KOPT-K1 (cell line): ENCODE measurements at regions not wholly inside any gene's neighbourhood (a gene's known extent, or its start where the extent isn't known, plus 50 kb on each side); places are given as distances from the start of the nearest gene placed in this dataset.

Experiments
- H3K27ac ChIP-seq: fragments of 200-600 bp; sonication (generic); 2 replicates; pipeline ENCODE4 v1.5.1; 2016; ENCODE audit warnings: antibody characterized with exemption, mild to moderate bottlenecking, low read depth, low read length; ENCODE audit not compliant: poor library complexity, severe bottlenecking
- H3K36me3 ChIP-seq: fragments of 200-600 bp; sonication (generic); 2 replicates; pipeline ENCODE4 v1.5.1; 2017; ENCODE audit warnings: antibody characterized with exemption, mild to moderate bottlenecking, low read length, moderate library complexity; ENCODE audit not compliant: insufficient read depth
- H3K9me3 ChIP-seq: fragments of 200-600 bp; sonication (generic); 2 replicates; pipeline ENCODE4 v1.5.1; 2017; ENCODE audit warnings: antibody characterized with exemption, low read length, mild to moderate bottlenecking; ENCODE audit not compliant: insufficient read depth, poor library complexity, severe bottlenecking

DNA sequence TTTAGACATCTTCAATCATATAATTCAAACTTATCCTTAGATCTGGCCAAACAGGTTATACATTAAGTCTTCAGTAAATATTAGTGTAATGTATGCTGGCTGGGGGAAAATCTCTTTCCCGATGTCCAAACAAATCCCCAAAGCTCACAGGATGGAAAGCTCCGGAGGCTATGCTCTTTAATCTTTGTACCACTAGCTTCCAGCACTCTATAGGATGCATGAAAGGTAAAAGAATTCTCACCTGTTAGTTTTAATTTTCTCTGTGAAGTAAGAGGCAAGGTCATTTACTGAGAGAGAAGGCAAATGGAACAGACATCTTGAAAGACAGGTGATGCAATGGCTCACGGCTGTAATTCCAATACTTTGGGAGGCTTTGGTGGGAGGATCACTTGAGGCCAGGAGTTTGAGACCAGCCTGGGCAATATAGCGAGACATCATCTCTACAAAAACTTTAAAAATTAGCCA lies 99.8 kb upstream of the KIF5B start:
- no peaks in the 10 kb centered on the region for H3K36me3 ChIP-seq
- peaks cover 14% of the 10 kb centered on the region for H3K9me3 ChIP-seq
- H3K27ac ChIP-seq, result no peak overlapping the region

DNA sequence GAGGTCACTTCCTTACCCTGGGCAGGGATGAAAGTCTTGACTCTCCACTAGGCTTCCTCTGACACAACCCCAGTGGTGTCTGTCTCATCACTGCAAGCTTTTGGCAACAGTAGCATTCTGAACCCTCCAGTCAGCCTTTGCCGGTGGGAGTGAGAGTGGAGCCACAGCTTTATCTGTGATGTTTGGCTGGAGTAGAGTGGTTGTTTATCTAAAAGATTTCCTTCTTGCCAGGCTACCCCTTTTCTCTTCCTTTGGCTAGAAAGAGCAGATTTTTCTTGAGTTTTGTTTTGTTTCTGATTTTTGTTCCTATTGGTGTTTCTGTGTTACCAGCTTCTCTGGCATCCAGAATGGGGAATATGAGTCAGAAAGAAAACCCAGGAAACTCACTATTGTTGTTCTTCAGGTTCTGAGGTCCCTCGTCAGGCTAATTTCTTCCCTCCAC lies 98.9 kb upstream of the KIF5B start:
- Histone ChIP-seq H3K36me3 (no peaks in the 10 kb centered on the region), H3K9me3 (peaks cover 14% of the 10 kb centered on the region), H3K27ac (no peak overlapping the region)

DNA sequence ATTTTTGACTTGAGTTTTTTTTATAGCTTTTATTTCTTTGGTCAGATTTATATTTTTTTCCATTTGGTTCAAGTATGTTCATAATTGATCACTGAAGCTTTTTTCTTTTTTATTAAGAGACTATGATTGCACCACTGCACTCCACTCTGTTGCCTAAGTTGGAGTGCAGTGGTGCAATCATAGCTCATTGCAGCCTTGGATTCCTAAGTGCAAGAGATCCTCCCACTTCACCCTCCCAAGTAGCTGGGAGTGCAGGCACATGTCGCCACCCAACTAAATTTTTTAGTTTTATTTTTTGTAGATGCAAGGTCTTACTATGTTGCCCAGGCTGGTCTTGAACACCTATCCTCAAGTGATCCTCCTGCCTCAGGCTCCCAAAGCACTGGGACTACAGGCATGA lies 97.7 kb upstream of the KIF5B start:
- no peaks in the 10 kb centered on the region for H3K36me3 ChIP-seq
- H3K27ac ChIP-seq, result no peak overlapping the region
- peaks cover 14% of the 10 kb centered on the region for H3K9me3 ChIP-seq

DNA sequence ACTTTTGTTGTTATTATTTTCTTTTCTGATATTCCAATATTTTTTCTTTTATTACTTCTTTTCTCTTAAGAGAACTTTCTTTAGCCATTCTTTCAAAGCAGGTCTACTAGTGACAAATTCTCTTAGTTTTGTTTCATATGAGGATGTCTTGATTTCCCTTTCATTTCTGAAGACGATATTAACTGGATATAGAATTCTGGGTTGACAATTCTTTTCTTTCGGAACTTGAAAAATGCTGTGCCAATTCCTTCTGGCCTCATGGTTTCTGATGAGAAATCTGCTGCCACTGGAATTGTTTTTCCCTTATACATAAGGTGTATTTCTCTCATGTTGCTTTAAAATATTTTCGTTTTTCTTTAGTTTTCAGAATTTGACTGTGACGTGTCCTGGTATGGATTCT lies 97.0 kb upstream of the KIF5B start:
- Histone ChIP-seq H3K9me3 (peaks cover 14% of the 10 kb centered on the region), H3K36me3 (no peaks in the 10 kb centered on the region), H3K27ac (no peak overlapping the region)

DNA sequence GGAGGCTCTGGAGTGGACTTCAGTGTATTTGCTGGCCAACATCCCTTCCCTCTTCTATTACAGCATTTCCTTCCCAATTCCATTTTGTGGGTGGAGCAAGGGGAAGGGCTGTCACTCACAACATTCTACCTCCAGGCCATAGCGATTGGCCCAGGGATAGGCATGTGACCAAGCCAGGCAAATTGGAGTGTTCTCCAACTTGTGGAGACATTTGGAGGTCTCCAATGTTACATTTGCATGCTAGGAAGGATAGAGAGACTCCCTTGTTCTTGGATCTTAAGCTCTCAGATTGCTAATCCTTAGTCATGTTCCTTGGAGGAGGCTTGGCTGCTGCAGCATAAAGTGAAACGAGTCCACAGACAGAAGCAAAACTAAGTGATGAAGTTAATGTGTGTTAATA lies 95.6 kb upstream of the KIF5B start:
- H3K9me3 ChIP-seq, result peaks cover 14% of the 10 kb centered on the region
- H3K36me3 ChIP-seq, result no peaks in the 10 kb centered on the region
- H3K27ac ChIP-seq, result no peak overlapping the region

DNA sequence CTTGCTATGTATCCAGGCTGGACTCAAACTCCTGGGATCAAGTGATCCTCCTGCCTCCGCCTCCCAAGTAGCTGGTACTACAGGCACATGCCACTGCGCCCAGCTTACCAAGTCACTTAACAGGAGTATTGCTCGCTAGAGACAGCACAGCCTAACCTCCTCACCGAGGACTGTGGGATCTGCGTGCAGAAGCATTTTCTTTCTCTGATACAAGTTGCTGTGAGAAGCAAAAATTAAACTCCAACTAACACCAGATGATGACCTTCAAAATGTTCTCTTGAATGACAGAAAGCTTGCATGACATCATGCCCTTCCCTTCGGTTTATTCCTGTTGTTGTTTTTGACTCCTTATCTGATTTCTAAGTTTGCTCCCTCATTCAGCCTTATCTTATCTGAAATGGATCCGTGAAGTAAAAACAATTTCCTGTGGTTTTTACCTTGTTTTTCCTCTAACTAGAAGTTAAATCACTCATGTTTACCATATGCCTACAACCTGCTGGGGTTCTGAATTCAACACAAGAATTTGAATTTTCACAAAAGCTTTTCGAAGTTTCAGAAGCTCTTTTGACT lies 94.4 kb upstream of the KIF5B start:
- H3K36me3 ChIP-seq, result no peaks in the 10 kb centered on the region
- no peak overlapping the region for H3K27ac ChIP-seq
- peaks cover 14% of the 10 kb centered on the region for H3K9me3 ChIP-seq

DNA sequence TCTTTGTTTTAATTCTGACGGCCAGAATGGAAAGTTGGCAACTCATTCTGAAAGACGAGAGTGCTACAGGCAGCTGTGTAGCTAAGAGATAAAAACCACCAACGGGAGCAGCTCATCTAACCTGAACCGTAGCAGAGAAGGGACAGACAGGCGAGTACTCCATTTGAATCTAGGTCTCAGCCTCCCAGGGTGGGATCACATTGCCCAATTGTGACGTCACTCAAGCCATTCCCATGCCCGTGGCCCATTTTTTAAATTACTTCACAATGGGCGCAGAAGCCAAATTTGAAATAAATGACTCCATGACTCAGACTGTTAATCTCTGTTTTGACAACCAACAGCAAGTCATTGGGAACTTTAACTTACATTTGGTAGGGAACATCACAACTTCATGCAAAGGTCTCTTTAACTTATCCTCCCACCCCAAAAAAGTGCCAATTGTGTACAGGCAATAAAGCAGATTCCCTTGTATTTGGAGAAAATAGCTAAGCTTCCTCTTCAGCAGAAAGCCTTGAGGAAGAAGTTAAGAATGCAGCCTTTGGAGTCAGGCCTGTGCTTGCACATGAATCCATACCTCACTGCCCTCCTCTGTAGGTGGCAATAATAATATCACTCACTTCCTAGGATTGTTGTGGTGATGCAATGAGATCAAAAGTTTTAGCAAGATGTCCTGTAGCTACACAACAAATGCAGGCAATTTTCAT lies 93.2 kb upstream of the KIF5B start:
- Histone ChIP-seq H3K27ac (no peak overlapping the region), H3K36me3 (no peaks in the 10 kb centered on the region), H3K9me3 (peaks cover 14% of the 10 kb centered on the region)

DNA sequence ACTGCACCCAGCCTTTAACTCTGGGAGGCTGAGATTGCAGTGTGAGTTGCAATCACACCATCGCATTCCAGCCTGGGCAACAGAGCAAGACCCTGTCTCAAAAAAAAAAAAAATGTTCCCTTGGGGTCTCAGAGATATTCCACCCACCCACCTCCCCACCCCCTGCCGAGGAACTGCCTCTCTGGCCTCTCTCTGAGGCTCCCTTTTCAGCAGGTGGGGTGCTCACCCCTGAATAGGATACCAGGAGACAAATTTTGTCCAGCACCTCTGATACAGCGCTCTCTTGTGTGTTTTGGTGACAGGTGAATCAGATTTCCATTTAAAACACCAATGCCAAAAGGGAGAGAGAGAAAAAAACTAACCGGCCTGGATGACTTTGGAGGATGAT lies 92.6 kb upstream of the KIF5B start:
- Histone ChIP-seq H3K36me3 (no peaks in the 10 kb centered on the region), H3K27ac (no peak overlapping the region), H3K9me3 (peaks cover 10% of the 10 kb centered on the region)

DNA sequence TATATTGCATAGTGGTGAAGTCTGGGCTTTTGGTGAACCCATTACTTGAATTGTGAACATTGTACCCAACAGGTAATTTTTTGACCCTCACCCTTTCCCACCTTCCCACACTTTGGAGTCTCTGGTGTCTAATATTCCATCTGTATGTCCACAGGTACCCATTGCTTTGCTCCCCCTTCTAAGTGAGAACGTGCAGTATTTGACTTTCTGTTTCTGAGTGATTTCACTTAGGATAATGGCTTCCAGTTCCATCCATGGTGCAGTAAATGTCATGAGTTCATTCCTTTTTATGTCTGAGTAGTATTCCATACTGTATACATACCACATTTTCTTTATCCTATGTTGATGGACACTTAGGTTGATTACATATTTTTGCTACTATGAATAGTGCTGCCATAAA lies 91.5 kb upstream of the KIF5B start:
- Histone ChIP-seq H3K9me3 (no peaks in the 10 kb centered on the region), H3K36me3 (no peaks in the 10 kb centered on the region), H3K27ac (no peak overlapping the region)

DNA sequence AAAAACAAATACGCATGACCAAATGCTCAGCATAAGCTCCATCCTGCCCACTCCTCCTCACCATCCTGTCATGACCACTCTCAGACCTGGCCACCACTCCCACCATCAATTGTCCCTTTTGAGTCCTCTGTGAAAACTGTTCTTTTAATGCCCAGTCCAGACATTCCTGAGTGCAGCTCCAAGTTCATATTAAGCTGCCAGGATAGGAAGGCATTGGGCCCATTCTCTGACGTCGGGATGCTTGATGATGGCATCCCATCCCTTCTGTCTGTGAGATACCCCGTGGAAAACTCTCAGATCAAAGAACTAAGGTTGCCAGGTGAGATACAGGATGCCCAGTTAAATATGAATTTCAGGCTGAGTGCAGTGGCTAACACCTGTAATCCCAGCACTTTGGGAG lies 89.9 kb upstream of the KIF5B start:
- Histone ChIP-seq H3K9me3 (no peaks in the 10 kb centered on the region), H3K27ac (no peak overlapping the region), H3K36me3 (no peaks in the 10 kb centered on the region)

DNA sequence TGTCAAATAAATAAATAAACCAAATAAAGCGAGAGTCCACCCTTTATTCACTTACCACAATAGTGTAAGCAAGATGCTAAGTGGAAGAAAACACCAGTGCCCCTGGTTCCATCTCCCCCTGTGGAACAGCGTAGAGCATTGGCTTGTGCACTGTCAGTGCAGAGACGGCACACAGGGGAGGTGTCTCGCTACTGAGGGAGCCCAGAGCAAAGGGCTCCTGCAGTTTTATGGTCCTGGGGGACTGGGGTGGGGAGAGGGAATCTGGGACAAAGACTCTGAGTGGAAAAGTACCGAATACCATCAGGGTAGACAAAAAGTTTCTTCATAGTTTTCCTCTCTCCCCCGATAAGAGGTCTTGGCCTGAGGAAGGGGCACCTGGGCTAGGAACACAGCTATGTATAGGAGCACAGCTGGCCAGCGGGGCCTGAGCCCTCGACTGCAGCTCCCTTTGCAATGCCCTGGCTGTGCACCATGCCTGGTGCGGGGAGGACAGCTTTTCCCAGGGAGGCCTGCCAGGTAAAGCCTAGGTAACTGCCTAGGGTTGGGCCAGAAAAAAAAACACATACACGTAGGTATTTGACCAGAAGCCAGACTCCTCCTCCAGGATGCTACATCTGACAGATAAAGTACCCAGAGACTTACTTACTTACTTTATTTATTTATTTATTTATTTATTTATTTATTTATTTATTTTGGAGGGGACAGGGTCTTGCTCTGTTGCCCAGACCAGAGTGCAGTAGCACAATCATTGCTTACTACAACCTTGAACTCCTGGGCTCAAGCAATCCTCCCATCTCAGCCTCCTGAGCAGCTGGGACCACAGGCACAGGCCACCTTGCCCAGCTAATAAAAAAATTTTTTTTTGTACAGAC lies 88.8 kb upstream of the KIF5B start:
- Histone ChIP-seq H3K36me3 (no peaks in the 10 kb centered on the region), H3K9me3 (no peaks in the 10 kb centered on the region), H3K27ac (no peak overlapping the region)

DNA sequence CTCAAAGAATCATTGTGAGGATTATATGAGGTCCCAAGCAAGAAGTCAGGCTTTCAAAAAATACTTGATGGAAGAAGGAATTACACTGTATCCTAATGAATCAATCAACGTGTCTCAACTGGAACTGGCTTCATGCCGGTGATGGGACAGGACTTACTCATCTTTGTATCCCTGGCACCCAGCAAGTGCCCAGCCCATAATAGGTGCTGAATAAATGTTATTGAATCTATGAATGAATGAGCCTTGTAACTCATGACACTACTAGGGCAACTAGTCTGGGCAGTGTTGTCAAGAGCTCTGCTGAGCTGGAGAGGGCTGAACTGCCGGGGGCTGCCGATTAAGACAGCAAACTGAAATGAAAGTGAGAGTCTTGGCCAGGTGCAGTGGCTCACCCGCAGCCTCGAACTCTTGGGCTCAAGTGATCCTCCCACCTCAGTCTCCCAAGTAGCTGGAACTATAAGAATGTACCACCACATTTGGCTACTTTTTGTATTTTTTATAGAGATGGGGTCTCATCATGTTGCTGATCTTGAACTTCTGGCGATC lies 87.2 kb upstream of the KIF5B start:
- H3K27ac ChIP-seq, result no peak overlapping the region
- no peaks in the 10 kb centered on the region for H3K9me3 ChIP-seq
- H3K36me3 ChIP-seq, result no peaks in the 10 kb centered on the region

DNA sequence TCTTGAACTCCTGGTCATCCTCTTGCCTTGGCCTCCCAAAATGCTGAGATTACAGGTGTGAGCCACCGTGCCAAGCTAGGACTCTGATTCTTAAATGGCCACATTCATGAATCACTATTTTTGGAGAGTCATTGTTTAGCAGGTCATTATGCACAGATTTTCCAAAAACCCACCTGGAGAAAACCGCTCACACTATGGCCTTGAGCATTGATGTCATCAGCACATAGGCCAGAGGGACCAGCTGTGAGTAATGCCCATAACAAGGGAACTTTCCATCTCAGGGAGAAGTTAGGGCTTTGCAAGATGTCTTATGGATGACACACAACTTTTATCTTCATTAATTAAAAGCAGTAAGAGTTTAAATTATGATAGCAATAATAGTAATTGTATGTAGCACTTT lies 86.4 kb upstream of the KIF5B start:
- H3K9me3 ChIP-seq, result no peaks in the 10 kb centered on the region
- no peaks in the 10 kb centered on the region for H3K36me3 ChIP-seq
- H3K27ac ChIP-seq, result no peak overlapping the region

DNA sequence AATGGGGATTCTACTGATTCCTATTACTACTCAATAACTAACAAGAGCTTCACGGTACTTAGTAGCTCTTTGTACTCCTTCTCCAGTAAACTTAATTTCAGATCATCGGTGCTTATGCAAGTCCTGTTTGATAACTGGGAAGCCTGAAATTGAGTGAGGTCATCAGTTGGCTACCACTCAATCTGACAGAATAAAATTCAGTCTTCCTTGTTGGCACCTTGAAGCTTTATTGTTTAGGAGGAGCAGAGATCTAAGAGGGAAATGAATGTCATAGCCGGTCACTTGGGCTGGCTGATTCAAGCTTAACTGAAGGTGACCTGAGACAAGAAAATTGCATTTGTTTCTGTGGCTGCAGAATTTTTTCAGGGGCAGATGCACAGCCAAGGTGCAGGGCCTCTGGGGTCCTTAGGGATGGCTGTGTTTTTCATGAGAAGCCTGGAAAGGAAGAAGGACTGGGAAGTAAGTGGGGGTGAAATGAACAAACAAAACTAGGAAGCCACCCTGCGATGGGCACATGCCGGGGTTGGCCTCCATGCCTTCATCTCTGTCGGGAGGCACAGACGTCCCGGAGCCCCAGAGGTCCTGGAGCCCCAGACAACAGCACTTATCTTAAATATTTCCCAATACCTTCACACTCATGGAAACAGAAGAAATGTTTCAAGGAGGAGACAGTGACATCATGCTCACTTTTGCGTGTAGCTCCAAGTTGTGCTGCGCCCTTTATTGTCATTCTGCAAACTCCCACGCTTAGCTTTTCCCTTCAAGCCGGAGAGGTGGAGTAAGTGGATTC lies 85.0 kb upstream of the KIF5B start:
- Histone ChIP-seq H3K27ac (no peak overlapping the region), H3K9me3 (no peaks in the 10 kb centered on the region), H3K36me3 (no peaks in the 10 kb centered on the region)

DNA sequence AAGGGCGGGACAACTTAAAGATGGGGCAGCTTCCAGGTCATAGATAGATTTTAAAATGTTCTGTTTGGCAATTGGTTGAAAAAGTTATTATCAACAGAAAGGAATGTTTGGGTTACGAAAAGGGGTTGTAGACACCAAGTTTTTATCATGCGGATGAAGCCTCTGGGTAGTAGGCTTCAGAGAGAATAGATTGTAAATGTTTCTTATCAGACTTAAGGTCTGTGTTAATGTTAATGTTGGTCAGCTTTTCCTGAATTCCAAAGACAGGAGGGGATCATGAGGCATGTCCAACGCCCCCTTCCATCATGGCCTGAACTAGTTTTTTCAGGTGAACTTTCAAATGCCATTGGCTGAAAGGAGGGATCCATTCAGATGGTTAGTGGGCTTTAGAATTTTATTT lies 84.2 kb upstream of the KIF5B start:
- no peaks in the 10 kb centered on the region for H3K9me3 ChIP-seq
- H3K36me3 ChIP-seq, result no peaks in the 10 kb centered on the region
- H3K27ac ChIP-seq, result no peak overlapping the region
